ENCODE measurements at regions not wholly inside any gene's neighbourhood (a gene's known extent, or its start where the extent isn't known, plus 50 kb on each side); places are given as distances from the start of the nearest gene placed in this dataset.

DNA sequence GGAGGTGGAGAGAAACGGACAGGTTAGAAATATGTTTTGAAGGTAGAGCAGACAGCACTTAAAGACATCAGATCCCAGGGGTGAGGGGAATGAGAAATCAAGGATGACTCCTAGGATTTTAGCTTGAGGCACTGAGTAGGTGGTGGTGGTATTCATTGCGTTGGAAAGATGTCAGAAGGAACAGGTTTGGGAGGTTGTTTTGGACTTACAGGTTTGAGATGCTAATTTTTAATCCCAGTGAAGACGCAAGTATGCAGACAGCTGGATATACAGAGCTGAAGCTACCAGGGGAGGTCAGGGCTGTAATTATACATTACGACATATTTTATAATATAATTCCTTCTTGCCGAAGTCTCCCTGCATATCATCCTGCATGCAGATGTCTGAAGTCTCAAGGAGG is 433.3 kb downstream of the XYLT1 start:
- TF ChIP-seq, protein P1, sequence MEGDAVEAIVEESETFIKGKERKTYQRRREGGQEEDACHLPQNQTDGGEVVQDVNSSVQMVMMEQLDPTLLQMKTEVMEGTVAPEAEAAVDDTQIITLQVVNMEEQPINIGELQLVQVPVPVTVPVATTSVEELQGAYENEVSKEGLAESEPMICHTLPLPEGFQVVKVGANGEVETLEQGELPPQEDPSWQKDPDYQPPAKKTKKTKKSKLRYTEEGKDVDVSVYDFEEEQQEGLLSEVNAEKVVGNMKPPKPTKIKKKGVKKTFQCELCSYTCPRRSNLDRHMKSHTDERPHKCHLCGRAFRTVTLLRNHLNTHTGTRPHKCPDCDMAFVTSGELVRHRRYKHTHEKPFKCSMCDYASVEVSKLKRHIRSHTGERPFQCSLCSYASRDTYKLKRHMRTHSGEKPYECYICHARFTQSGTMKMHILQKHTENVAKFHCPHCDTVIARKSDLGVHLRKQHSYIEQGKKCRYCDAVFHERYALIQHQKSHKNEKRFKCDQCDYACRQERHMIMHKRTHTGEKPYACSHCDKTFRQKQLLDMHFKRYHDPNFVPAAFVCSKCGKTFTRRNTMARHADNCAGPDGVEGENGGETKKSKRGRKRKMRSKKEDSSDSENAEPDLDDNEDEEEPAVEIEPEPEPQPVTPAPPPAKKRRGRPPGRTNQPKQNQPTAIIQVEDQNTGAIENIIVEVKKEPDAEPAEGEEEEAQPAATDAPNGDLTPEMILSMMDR (IDR thresholded peaks at IDR 0.05; ENCODE audit: low read depth, low read length, poor library complexity, severe bottlenecking): no peak
- no peak for TF ChIP-seq EZH2phosphoT487 (IDR thresholded peaks at IDR 0.05; ENCODE audit: borderline replicate concordance, low read length)

All from DOHH2 (cell line).